NCI-H2107 treated with DMSO at 0.1 percent for 48 hours (cell line): ENCODE measurements at regions not wholly inside any gene's neighbourhood (a gene's known extent, or its start where the extent isn't known, plus 50 kb on each side); places are given as distances from the start of the nearest gene placed in this dataset.
"Not testable (repeated sequence)": the region's sequence is repeated elsewhere in the genome, so short reads cannot be mapped to it uniquely, and the experiment has no call there.

Experiments used
- DNase-seq: peaks from one replicate; lab custom pipeline; 2025; ENCODE audit not compliant: unreplicated experiment; lab: John Stamatoyannopoulos, UW

DNA sequence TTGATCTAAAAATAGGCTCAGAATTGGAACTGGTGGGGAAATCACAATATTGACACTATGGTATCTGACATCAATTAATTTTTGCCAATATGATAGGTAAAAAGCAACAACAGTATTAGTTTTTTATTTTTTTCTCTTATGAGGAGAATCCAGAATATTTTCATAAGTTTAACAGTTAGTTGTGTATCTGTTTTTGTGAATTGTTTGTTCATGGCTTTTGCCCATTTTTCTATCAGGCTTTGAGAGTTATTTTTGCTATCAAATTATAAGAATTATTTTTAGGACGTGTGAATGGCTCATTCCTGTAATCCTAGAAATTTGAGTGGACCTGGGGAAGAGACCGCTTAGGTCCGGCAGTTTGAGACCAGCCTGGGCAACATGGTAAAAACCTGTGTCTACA is 608.6 kb upstream of the ADGRB3 start:
- no peak for DNase-seq

DNA sequence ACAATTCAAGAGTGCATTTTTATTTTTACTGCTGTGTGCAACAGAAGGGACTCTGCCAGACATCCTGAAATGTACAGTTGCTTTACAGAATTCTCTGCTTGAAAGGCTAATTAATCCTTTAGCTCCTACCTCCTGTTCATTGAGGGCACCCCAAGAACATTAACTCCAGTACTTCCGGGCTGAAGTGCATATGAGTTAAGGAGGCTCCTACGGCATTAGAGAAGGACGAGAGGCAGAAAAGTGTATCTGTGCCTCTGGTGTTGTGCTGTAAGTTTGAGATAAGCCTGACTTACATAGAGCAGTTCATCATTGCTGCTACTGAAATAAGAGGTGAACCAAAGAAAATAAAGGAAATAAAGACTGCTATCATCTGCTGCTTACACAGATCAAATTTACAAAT is 609.3 kb upstream of the ADGRB3 start:
- no peak for DNase-seq

- DNase-seq = no peak
Observed at GRCh38 chr6:68024570-68025269, 610.4 kb upstream of the ADGRB3 start.

- not testable (repeated sequence) for DNase-seq
Observed at GRCh38 chr6:68022968-68023367, 612.1 kb upstream of the ADGRB3 start.

GRCh38 chr6:68013780-68014515 is 621.1 kb upstream of the ADGRB3 start:
- DNase-seq = no peak

DNA sequence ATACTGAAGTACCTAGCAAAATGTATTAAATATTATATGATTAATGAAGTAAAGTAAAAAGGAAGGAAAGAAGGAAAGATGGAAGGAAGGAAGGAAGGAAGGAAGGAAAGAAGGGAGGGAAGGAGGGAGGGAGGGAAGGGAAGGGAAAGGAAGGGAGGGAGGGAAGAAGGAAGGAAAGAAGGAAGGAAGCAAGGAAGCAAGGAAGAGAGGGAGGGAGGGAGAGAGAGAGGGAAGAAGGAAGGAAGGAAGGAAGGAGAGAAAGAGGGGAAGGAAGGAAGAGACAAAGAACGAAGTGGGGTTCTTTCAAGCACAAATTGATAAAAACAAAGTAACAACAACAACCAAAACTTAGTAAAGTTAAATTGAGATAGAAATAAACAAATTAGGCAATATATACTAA is 622.3 kb upstream of the ADGRB3 start:
- no peak for DNase-seq

GRCh38 chr6:68010936-68011335 is 624.1 kb upstream of the ADGRB3 start:
- DNase-seq = no peak

DNA sequence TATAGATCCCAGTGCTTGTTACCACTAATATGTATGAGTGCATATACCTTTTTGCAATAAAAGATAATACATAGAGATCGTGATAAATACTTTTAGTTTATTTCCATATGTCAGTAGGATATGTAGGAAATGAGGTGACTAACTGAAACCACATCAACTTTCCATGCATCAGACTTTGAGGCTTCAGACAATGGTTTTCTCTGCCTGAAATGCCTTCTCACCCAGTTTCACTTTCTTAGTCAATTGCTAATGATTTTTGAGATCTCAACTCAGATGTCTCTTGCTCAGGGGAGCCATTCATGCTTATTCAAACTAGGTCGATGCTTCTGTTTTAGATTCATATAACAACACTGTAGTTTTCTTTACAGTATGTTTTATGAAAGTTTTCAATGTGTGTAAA is 626.6 kb upstream of the ADGRB3 start:
- no peak for DNase-seq

GRCh38 chr6:68007717-68008116 is 627.4 kb upstream of the ADGRB3 start:
- no peak for DNase-seq

DNA sequence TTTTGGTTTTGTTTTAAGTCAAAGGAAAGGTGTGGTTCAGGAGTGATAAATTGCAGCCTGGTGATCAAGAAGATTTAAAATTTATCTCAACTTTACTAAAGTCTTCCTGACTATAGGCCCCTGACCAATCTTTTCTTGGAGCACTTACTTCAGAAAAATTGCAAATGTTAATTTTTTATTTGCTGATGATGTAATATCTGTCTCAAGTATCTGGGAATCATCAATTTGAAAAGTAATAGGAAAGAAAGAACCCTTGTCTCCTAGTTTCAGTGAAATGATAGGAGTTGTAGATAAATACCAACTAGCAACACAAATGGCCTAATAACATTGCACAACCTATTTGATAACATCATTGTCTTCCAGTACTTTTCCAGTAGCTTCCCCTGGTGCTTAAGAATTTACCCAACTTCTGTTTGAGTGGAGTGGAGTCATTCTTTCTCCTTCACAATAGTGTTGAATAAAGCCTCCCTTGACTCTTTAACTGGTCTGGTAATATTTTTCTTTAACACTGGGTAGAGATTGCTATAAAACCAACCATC is 648.3 kb upstream of the ADGRB3 start:
- DNase-seq = no peak

- DNase-seq = no peak
Observed at GRCh38 chr6:67976486-67976885, 658.6 kb upstream of the ADGRB3 start.

GRCh38 chr6:67974931-67975330 is 660.2 kb upstream of the ADGRB3 start:
- DNase-seq = no peak

DNA sequence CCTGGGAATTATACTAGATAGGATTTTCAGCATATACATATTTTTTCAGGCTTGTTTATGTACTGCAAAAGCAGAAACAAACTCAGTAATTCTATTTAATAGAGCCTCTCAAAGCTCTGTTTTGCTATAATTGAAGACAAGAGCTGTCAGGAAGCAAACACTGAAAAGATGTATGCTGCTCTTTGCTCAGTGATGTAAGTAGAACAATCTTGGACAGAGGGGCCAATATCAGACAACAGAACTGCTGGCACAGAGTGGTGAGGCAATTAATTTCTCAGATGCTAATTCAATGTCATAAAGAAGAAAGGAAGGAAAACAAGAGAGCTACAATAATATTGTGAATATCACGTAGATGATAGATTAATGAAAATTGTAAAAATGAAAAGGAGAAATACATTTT is 663.3 kb upstream of the ADGRB3 start:
- DNase-seq = no peak

DNA sequence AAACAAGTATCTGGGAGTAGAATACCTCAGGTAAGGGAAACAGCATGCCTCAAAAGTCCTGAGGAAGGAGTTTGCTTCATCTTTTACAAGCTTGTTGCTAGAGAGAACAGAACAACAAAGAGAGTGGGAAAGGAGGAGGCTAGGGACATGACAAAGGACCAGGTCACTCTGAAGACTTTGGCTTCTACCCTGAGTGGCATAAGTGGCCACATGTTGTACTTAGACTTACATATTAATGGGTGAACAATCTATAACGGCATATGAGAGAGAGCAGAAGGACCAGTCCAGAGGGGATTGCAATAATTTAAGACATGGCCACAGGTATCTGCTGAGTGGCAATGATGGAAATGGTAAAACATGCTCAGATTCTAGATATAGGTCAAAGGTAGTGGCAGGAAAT is 668.3 kb upstream of the ADGRB3 start:
- DNase-seq = no peak

DNA sequence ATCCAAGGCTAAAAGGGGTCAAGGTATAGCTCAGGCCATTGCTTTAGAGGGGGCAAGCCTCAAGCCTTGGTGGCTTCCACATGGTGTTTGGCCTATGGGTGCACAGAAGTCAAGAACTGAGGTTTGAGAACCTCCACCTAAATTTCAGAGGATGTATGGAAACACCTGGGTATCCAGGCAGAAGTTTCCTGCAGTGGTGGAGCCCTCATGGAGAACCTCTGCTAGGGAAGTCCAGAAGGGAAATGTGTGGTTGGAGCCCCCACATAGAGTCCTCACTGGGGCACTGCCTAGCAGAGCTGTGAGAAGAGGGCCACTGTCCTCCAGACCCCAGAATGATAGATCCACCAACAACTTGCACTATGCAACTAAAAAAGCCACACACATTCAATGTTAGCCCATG is 678.7 kb upstream of the ADGRB3 start:
- DNase-seq = no peak

DNA sequence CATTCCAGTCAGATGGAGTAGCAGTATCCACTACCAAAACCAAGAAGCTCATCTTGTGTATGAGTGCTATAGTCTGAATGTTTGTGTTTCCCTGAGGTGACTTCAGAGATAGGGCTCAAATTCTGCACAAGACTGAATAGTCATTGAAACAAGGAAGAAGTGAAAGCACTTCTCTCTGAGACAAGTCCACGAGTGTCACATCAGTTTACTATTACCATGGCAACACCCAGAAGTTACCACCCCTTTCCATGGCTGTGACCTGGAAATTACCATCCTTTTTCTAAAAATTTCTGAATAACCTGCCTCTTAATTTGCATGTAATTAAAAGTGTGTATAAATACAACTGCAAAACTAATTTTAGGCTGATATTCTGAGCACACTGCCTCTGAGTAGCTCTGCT is 682.1 kb upstream of the ADGRB3 start:
- no peak for DNase-seq

DNA sequence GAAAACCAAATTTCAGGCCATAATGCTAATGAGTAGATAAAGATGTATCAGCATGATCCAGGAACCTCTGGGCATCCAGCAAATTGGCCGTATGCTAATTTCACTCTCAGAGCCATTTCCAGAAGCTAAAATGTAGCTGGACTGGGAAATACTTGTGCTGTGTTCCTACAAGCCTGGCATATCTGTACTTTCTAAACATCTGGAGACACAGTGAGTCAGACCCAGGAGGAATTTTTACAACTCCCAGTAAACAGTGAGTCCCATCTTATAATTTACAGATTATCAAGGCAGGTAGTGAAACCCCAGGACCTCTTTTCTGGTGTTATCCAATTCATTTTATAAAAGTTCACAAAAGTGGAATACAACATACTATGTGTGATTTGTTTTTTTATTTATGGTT is 683.0 kb upstream of the ADGRB3 start:
- no peak for DNase-seq

DNA sequence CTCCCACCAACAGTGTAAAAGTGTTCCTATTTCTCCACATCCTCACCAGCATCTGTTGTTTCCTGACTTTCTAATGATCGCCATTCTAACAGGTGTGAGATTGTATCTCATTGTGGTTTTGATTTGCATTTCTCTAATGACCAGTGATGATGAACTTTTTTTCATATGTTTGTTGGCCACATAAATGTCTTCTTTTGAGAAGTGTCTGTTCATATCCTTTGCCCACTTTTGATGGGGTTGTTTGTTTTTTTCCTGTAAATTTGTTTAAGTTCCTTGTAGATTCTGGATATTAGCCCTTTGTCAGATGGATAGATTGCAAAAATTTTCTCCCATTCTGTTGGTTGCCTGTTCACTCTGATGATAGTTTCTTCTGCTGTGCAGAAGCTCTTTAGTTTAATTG is 687.3 kb upstream of the ADGRB3 start:
- not testable (repeated sequence) for DNase-seq

- DNase-seq = no peak
Observed at GRCh38 chr6:67935976-67936477, 699.1 kb upstream of the ADGRB3 start.

DNA sequence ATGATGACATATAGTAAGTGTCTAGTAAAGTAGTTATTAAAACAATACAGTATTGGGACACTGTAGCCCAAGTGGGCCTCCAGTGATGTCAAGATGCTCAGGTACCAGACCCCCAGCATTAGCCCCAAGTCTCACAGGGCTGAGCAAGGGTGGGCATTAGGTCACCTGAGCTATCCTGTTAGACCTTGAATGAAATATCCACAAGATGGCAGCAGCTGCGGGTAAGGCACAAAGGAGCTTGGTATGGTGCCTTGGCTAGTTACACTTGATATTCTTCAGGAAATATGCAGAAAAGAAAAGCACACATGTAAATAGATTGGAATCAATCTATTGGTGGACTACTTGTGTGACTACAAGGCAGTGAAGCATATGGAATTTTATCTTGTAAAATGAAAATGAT is 701.8 kb upstream of the ADGRB3 start:
- no peak for DNase-seq

DNA sequence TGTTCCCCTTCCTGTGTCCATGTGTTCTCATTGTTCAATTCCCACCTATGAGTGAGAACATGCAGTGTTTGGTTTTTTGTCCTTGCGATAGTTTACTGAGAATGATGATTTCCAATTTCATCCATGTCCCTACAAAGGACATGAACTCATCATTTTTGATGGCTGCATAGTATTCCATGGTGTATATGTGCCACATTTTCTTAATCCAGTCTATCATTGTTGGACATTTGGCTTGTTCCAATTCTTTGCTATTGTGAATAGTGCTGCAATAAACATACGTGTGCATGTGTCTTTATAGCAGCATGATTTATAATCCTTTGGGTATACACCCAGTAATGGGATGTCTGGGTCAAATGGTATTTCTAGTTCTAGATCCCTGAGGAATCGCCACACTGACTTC is 712.5 kb upstream of the ADGRB3 start:
- DNase-seq = not testable (repeated sequence)

GRCh38 chr6:67920040-67920439 is 715.0 kb upstream of the ADGRB3 start:
- DNase-seq = not testable (repeated sequence)
